ENCODE measurements at regions not wholly inside any gene's neighbourhood (a gene's known extent, or its start where the extent isn't known, plus 50 kb on each side); places are given as distances from the start of the nearest gene placed in this dataset.

- no peak for DNase-seq
Observed at GRCh38 chr1:56390232-56390867, 189.0 kb downstream of the PLPP3 start.

- no peak for DNase-seq
Observed at GRCh38 chr1:56389813-56390212, 189.6 kb downstream of the PLPP3 start.

DNA sequence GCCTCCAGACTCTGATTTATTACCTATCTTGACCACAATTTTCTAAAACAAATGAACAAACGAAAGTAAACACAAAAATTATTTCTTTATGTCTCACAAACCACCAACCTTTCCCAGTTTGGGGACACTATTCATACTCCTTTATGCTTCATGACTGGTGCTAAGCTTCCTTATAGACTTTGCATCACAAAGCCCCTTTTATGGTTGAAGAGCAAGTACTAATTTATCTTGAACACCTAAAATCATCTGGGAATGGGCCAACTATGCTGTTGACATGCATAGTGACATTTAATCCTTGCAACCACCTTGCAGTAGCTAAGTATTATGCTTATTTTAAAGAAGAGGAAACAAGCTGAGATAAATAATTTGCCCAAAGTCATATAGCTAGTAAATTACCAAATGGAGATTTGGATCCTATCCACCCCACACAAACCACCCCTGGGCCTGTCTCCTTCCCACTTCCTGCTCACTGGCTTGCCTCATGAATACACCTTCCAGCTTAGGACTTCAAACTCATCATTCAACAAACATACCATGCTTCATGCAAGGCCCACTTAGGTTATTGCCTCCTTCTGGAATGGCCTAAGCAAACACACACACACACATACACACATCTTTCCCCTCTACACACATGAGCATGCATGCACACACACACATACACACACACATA, 192.2 kb downstream of the PLPP3 start:
- DNase-seq, result no peak

GRCh38 chr1:56385314-56385713, 194.0 kb downstream of the PLPP3 start:
- DNase-seq, result no peak

DNA sequence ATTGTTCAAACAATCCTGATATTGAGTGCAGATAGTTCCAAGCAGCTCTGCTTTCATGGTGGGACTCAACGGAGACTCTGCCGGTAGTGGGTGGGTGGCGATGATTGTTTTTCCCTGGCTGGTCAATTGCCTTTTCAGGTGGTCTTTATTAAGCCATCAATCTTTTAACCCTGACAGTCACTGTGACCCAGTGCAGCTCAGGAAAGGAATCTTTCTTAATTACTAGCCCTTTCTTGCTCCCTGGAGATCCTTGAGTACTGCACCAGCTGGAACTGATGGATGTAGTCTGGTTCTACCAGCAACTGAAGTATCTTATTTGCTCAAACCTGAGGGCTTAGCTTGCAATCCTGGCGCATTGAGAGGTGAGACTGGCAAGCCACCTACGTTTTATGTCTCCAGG, 196.4 kb downstream of the PLPP3 start:
- DNase-seq, result no peak

DNA sequence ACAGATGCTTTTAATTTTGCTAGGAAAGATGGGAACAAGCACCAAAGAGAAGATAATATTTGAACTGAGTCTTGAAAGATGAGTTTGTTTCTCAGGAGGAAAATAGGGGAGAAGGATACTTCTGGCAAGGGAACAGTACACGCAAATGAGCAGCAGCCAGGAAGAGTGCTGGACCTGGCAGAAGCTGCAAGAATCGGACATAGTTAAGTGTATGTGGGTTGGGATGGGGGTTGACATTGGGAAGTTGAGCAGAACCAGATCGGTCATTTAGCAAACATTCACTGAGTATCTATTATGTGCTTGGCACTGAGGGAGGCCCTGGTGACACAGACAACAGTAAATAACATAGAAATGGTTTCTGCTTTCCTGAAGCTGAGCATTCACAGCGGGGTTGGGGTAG, 198.8 kb downstream of the PLPP3 start:
- DNase-seq, result no peak

DNA sequence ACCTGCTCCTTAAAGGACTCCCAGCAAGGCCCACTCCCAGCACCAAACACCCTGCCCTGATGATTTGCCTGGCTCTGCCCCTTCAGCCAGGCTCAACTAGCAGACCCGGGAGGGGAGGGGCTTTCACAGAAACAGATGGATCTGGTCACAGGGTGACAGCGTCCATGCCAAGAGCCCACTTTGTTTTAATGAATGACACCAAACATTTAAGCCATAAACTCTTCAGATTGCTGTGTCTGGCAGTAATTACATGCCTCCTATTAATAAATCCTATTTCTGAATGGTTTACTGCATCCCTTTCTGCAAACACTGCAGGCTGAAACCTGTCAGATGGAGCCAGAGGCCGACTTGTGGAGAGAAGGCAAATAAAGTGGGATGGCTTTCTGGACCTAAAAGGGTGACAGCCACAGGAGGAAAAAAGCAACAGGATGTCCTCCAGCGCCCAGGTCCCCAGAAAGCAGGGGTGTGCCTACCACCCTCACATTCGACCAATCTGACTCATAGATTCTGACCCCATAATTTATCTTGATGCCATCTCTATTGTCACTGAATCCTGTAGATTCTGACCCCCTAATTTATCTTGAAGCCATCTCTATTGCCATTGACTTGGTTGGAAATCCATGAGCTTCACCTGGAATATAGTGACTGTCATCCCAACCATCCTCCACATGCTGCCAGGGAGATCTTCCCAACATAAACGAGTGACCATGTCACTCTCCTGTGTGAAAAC, 200.9 kb downstream of the PLPP3 start:
- no peak for DNase-seq

- no peak for DNase-seq
Observed at GRCh38 chr1:56377431-56377830, 201.9 kb downstream of the PLPP3 start.

GRCh38 chr1:56376188-56376984, 203.0 kb downstream of the PLPP3 start:
- no peak for DNase-seq

- DNase-seq, result no peak
Observed at GRCh38 chr1:56375326-56375804, 204.0 kb downstream of the PLPP3 start.

DNA sequence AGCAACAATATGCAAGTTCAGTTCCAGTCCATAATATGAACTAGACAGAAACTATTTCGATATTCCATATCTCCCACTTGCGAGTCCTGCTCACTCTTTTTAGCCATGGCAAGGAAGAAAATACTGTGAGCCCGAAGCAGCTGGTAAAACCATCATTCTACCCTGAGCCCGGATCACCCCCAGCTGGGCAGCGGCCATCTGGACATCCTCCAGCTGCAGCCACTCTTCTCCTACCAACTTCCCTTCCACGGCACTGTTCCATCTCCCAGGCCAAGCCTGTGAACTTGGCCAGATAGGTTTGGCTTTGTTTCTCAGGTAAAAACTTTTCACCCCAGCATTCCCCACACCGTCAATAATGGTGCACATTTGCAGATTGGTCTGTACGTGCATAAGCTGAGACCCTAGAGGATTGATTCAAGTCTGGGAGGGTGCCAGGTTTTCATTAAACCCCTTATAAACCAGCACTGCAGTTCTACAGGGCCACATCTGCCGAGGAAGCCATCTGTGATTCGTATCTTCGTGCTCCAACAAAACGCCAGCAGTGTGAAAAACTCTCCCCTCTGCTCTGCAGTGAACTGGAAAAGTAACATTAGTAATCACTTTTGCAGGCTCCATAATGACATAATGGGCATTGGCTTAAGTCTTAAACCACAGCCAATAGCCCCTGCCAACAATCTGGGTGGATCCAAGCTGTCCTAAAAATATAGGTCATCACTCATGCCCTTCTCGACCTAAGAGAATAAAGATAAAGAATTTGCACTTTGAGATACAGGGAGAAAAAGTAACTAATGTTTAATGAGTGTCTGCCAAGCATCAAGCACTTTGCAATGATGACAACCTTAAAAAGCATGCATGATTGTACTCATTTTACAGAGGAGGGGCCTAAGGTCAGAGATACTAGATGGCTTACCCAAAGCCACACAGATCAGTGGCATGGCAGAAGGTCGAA, 205.1 kb downstream of the PLPP3 start:
- no peak for DNase-seq

DNA sequence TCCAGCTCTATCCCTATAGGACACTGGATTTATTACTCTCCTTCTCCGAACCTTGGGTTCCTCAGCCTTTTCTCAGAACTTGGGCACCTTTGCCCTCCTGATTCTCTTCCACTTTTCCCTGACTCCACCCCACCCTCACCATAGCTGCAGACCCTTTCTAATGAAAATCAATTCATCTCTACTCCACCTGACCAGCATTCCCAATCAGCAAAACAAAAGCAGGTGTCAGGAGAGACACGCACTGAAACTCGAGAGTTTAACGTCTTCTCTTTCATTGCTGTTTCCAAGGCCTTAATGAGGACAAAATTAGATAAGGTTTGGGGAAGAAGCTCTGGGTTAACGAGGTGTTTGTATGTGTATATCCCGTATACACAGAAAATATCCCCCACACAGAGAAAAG, 208.8 kb downstream of the PLPP3 start:
- DNase-seq, result no peak

DNA sequence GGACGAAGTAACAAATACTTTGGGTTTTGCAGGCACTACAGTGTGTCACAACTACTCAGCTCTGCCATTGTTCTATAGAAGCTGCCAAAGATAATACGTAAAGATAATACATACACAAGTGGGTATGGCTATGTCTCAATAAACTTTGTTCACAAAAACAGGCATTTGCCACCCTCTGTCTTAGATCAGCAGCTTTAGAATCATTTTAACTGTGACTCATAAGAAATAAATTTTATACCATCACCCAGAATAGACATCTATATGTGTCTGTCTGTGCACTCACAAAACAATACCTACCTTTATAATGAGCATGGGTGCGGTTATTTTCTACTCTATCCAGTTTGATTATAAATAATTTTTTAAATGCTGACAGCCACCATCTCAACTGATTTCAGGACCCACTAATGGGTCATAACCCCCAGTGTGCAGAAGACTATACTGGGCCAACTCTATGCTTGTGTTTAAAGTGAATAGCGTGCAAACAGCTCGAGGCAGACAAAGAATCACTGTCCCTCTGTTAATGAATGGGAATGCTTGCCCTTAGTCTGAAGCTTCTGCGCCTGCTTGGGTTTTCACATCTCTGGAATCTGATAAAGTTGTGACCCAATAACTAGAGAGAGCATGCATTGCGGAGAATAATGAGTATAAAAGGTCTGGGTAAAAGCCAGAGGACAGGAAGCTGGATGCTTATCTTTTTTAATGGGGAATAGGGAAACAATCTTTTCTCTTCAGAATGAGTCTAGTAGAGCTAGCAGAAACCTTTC, 216.2 kb downstream of the PLPP3 start:
- DNase-seq, result no peak

GRCh38 chr1:56360021-56360420, 219.3 kb downstream of the PLPP3 start:
- DNase-seq, result no peak

GRCh38 chr1:56359056-56359455, 220.3 kb downstream of the PLPP3 start:
- DNase-seq, result no peak

DNA sequence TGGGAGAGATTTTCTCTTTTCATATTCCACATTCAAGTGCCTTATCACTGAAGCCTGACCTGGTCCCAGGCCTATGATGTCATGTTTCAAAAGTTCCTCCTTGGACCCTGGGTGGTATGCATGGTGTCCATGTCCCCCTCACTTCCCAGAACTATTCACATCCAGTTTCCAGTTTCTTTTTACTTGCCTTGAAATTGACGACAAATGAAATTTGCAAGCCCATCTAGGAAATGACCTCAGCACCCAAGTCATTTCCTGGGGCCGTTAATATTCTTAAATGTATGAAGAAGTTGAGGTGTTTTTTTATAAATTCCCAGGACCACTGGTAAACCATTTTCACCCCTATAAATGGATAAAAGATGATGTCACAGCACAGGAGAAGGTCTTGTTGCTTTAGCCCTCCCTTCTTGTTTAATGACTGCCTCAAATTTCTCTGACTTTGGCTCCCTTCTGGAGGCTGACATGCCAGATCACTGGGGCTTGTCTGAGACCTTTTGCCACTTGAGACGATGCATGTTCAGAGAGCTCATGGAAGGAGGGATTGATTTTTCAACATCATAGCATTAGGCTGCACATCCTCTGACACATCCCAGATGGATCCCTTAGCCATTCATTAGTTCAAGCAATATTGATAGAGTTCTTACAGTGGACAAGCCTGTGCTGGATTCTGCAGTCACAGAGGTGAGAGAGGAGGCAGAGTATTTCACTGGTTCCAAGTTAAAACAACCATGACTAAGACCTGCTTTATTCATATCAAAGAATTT, 221.3 kb downstream of the PLPP3 start:
- no peak for DNase-seq

DNA sequence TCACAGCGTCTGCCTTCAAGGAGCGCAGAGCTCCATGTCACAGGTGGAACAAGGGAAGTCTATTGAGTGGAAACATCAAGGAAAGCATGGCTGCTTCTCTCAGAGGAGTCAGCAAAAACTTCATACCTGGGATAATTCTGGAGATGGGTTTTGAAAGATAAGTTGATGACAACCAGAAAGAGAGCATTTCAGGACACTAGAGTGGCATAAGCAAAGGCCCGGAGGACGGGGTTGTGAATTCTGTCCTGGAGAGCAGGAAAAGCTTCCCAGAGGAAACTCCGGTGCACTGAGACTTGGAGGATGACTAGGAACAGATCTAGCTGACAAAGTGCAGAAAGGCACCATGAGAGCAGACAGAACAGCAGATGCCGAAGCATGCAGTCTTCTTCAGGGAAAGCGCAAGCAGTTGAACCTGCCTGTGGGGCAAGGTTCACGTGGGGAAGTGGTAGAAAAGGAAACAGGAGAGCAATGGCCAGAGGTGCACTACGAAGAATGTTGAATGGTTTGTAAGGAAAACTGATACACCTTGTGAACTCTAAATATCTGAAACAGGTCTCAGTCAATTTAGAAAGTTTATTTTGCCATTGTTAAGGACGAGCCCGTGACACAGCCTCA, 222.9 kb downstream of the PLPP3 start:
- no peak for DNase-seq

GRCh38 chr1:56355918-56356317, 223.4 kb downstream of the PLPP3 start:
- no peak for DNase-seq

DNA sequence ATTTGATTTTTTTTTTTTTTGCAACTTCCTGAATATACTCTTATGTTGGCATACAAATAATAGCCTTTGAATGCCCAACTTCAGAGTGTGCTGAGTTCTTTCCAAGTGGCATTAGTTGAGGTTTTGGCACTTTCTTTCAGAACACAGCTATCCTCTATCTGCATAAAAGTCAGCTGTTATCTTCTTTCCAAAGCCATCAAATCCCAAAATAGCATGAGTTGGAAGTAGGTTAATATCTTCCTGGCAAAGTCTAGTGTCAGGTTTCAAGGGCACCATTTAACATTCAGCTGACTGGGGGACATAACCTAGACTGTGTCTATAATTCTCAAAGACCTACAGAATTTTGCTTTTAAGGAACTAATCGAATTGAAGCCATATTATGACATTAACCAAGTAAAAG, 223.9 kb downstream of the PLPP3 start:
- DNase-seq, result no peak

DNA sequence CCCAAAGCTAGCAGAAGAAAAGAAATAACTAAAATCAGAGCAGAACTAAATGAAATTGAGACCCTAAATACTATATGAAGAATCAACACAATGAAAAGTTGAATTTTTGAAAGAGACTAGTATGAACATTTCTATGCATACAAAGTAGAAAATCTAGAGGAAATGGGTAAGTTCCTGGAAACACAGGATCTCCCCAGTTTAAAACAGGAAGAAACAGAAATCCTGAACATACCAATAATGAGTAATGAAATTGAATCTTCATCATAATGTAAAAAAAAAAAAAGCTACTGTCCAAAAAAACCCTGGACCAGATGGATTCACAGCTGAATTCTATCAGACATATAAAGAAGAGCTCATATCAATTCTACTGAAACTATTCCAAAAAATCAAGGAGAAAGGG, 233.5 kb downstream of the PLPP3 start:
- no peak for DNase-seq

All from bone marrow (tissue), 2 donors.